DOHH2 (cell line): ENCODE measurements at regions not wholly inside any gene's neighbourhood (a gene's known extent, or its start where the extent isn't known, plus 50 kb on each side); places are given as distances from the start of the nearest gene placed in this dataset.

Experiments used
- CTCF ChIP-seq: fragments of 200-600 bp; sonication (generic); IDR thresholded peaks from one replicate; pipeline ENCODE4 v1.5.1; 2014; ENCODE audit warnings: antibody characterized with exemption, mild to moderate bottlenecking, low read depth, low read length; ENCODE audit not compliant: poor library complexity, severe bottlenecking
- EZH2phosphoT487 ChIP-seq: fragments of 200-600 bp; sonication (generic); IDR thresholded peaks from 2 replicates; pipeline ENCODE4 v1.6.1; 2017; ENCODE audit warnings: borderline replicate concordance, mild to moderate bottlenecking, antibody characterized with exemption, low read length, moderate library complexity, mixed read lengths

GRCh38 chr14:38931969-38932652 lies 170.9 kb downstream of the SEC23A start:
- TF ChIP-seq CTCF: no peak
- no peak for TF ChIP-seq EZH2phosphoT487
